GM12874 (cell line): ENCODE measurements at regions not wholly inside any gene's neighbourhood (a gene's known extent, or its start where the extent isn't known, plus 50 kb on each side); places are given as distances from the start of the nearest gene placed in this dataset.

ENCODE experiments used
- TF ChIP-seq, protein P1 (sequence below): IDR thresholded peaks from 2 replicates; pipeline ENCODE4 v1.5.1; 2011; ENCODE audit warnings: low read depth, mild to moderate bottlenecking, control low read depth, low read length, moderate library complexity; ENCODE audit not compliant: insufficient read depth

DNA sequence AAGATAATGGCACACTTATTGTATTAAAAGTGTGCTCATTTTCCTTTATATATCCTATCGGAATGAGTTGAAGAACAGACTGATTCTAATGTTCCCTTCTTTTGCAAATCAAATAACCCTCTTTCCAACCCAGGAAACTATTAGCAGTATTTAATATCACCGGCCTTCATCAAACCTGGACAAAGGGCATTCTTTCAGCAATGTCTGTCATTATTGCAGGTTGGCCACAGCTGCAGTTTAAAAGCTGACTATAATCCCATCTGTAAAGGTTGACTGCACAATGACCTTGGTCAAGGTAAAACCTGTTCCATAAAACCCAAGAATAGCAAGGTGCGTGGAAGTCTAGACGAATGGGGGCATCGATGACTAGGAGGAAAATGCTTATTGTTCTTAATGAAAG is 472.3 kb upstream of the SOX5 start:
- TF ChIP-seq, protein P1, sequence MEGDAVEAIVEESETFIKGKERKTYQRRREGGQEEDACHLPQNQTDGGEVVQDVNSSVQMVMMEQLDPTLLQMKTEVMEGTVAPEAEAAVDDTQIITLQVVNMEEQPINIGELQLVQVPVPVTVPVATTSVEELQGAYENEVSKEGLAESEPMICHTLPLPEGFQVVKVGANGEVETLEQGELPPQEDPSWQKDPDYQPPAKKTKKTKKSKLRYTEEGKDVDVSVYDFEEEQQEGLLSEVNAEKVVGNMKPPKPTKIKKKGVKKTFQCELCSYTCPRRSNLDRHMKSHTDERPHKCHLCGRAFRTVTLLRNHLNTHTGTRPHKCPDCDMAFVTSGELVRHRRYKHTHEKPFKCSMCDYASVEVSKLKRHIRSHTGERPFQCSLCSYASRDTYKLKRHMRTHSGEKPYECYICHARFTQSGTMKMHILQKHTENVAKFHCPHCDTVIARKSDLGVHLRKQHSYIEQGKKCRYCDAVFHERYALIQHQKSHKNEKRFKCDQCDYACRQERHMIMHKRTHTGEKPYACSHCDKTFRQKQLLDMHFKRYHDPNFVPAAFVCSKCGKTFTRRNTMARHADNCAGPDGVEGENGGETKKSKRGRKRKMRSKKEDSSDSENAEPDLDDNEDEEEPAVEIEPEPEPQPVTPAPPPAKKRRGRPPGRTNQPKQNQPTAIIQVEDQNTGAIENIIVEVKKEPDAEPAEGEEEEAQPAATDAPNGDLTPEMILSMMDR = no peak

DNA sequence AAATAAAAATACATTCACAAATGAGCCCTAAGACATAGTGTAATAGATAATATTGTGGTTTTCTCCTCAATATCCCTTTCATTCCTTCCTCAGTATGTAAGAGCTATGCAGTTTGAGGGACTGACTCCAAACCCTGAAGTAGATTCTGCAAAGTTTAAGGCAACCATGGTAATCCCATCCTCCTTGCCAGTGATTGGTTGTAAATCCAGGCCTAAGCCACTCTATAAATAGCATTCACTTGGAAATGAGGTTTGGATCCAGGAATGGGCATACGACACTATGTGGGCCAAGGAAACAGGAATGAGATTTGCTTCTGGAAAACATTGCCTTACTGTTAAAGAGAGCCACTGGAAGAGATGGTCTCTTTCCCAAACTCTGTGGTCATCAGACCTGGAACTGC is 468.7 kb upstream of the SOX5 start:
- TF ChIP-seq, protein P1 = no peak

DNA sequence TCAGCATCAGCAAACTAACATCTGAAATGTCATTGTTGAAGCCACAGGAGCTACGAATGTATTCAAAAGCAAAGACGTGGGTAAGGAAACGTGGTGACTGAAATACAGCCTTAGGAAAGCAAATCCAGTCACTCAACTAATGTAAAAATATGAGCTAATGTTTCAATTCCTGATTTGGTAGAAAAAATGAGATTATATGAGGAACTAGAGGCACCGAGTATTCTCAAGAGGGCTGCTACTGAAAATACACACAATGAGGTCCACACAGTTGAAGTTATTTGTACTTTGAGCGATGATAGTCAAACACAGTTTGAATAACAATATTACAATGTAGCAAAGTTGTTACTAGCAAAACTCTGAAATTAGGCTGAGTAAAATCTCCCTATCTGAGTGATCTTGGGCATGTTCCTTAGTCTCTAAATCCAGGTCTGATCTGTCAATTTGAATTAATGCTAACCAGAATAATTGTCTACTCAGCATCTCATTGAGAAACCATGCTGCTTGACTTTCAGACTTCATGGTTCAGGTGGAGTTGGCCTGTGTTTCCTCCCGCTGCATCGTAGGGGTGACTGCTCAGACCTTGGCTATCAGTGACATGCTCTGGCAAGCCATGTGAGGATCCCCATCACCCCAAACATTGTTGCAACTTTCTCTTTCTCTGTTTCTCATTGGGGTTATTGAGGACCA is 467.1 kb upstream of the SOX5 start:
- TF ChIP-seq, protein P1 = no peak

DNA sequence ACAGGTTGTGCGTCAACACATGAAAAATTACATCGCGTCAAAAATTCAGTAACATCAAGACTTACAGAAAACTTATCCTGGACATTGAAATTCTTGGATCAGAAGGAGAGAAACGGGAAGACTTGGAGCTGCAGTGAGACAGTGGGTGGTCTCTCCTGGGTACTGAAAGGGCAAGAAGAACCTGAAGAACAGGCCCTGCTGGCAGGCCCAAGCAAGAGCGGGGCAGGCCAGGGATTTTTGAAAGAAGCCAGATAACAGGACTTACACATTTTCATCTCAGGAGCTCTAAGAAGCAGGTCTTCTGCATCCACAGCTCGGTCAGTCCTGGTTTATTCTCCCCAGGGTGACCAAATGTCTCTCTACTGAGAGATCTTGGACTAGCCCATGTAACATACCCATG is 466.5 kb upstream of the SOX5 start:
- TF ChIP-seq, protein P1 = no peak

DNA sequence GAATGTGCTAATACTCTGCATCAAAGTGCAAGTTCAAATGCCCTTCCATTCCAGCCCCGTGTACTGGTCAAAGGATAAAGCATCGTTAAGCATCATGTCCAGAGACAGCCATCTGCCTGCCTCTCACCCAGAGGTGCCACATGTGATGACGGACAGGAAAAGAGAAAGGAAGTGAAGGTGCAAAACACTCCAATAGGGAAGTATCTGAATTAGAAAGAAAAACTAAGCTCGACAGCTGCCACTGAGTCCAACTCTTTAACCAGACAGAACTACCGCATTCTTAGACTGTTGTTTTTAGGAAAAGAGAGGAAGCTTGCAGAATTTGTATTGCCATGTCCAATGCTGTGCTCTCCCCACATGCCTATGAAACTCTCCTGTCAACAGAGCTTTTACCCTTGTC is 465.0 kb upstream of the SOX5 start:
- TF ChIP-seq, protein P1 = no peak

DNA sequence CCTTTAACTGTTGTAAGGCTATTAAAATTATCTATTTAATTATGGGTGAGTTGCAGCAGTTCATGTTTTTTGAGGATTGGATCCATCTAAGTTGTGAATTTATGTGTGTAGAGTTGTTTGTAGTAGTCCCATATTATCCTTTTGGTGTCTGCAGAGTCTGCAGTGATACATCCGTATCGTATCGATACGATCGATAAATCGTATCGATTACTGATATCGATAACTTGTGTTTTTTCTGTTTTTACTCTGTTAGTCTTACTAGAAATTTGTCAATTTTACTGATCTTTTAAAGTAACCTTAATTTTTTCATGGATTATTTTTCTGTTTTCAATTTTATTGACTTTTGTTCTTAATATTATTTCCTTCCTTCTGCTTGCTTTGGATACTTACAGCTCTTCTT is 462.5 kb upstream of the SOX5 start:
- TF ChIP-seq, protein P1 = no peak

DNA sequence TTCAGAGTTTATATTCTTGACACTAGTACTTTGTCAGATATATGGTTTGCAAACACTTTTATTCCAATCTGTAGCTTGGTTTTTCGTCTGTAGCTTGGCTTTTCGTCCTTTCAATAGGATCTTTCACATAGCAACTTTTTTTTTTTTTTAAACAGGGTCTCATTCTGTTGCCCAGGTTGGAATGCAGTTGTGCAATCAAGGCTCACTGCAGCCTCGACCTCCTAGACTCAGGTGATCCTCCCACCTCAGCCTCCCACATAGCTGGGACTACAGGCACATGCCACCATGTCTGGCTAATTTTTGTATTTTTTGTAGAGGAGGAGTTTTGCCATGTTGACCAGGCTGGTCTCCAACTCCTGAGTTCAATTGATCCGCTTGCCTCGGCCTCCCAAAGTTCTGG is 460.4 kb upstream of the SOX5 start:
- TF ChIP-seq, protein P1 = no peak
